ENCODE measurements at regions not wholly inside any gene's neighbourhood (a gene's known extent, or its start where the extent isn't known, plus 50 kb on each side); places are given as distances from the start of the nearest gene placed in this dataset.
A peak's percentile ranks its signal among the peaks of the same experiment; 100 is the strongest.

DNA sequence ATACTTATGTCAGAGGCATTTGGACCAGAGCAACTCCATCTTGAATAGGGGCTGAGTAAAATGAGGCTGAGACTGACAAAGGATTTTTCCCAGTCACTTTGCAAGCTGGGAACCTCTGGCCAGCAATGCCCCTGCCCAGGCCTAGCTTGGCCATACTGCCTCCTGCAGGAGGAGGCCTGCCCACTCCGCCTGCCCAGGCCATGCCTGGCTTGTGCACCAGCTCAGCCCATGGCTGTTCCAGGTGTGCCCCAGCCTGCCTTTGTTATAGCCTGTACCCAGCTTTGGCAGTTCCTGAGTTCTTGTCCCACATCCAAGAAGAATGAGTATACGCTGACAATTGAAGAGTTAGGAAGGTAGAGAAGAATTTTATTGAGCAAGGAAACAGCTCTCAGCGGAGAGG is 176.1 kb downstream of the AASDH start:
- 89% methylated on average over 3 of the region's 3 CpGs; no CpG with 5 or more reads in 1 of the 2 experiments for WGBS, 2 experiments (ENCODE audit: extremely low coverage in 1 of 2, insufficient coverage in 1 of 2, insufficient read length in 1 of 2, insufficient replicate concordance in 2 of 2, low coverage in 1 of 2, low lambda C conversion rate in 2 of 2, missing lambda C conversion rate in 1 of 2)
- POLR2A ChIA-PET (ENCODE audit: partially characterized antibody), result interaction anchor here (1.0 kb wide), 1 partner anchor 11 kb away, joined by 3 read pairs; no protein-coding TSS in a partner anchor
- peaks cover 0 to 4% (median 0%) of the 10 kb centered on the region in 4 experiments; a peak in 1 of 8 replicates for H3K36me3 ChIP-seq (ENCODE audit: control insufficient read depth in 2 of 4, insufficient read depth in 4 of 4, low read length in 3 of 4)
- no peak overlapping the region for H3K4me2 ChIP-seq (ENCODE audit: insufficient read depth in 1 of 2, low read depth in 2 of 2, low read length in 2 of 2)
- no peak overlapping the region for H2BK12ac ChIP-seq (ENCODE audit: low read depth, low read length)
- no peak overlapping the region for H3K9ac ChIP-seq (replicated peaks in 1 of 4; ENCODE audit: extremely low read depth in 1 of 4, low read depth in 3 of 4, low read length in 3 of 4)
- H3K4ac ChIP-seq (replicated peaks; ENCODE audit: insufficient read length, low read depth, low read length), result no peak overlapping the region
- no peak overlapping the region for H2AFZ ChIP-seq (ENCODE audit: low read length)
- no peak overlapping the region for H4K8ac ChIP-seq (ENCODE audit: extremely low read depth, insufficient read depth, low read length)
- no peak overlapping the region for H2BK5ac ChIP-seq (ENCODE audit: low read depth, low read length)
- H3K79me1 ChIP-seq (ENCODE audit: low read depth, low read length), result no peaks in the 10 kb centered on the region
- FAIRE-seq, result no peak
- H3K14ac ChIP-seq (ENCODE audit: insufficient read length), result no peak overlapping the region
- no peaks in the 10 kb centered on the region for H3K9me3 ChIP-seq (ENCODE audit: insufficient read depth in 2 of 2, low read depth in 1 of 2, low read length in 1 of 2)
- no peak overlapping the region for H3K4me3 ChIP-seq (ENCODE audit: extremely low read depth in 1 of 4, insufficient read depth in 2 of 4, low read depth in 3 of 4, low read length in 4 of 4)
- no peak overlapping the region for H4K91ac ChIP-seq (replicated peaks; ENCODE audit: insufficient read length, low read length)
- H2AK5ac ChIP-seq (ENCODE audit: low read depth, low read length), result no peak overlapping the region
- no peaks in the 10 kb centered on the region for H3K79me2 ChIP-seq (ENCODE audit: control insufficient read depth in 1 of 2, insufficient read depth in 2 of 2, low read length in 2 of 2)
- H2BK120ac ChIP-seq (replicated peaks; ENCODE audit: low read depth, low read length), result no peak overlapping the region
- H3K4me1 ChIP-seq (replicated peaks in 1 of 4; ENCODE audit: control insufficient read depth in 3 of 4, insufficient read depth in 4 of 4, low read length in 3 of 4), result peaks cover 0 to 5% (median under 1%) of the 10 kb centered on the region in 4 experiments; a peak in 5 of 7 replicates
- peaks cover 10 to 15% of the 10 kb centered on the region in 2 experiments for H4K20me1 ChIP-seq (replicated peaks in 1 of 2; ENCODE audit: control insufficient read depth in 1 of 2, insufficient read depth in 2 of 2, low read length in 2 of 2)
- H2BK15ac ChIP-seq (ENCODE audit: low read length), result no peak overlapping the region
- H3K27me3 ChIP-seq (replicated peaks in 1 of 4; ENCODE audit: control insufficient read depth in 3 of 4, extremely low read depth in 1 of 4, insufficient read depth in 3 of 4, low read length in 3 of 4), result peaks cover 21 to 57% (median 41%) of the 10 kb centered on the region in 4 experiments
- DNase-seq (ENCODE audit: low read depth in 1 of 2, low spot score in 2 of 2), result no peak
- H3K56ac ChIP-seq (replicated peaks; ENCODE audit: insufficient read length, low read depth, low read length), result no peak overlapping the region
- no peak overlapping the region for H3K27ac ChIP-seq (ENCODE audit: low read depth, low read length)
- H4K5ac ChIP-seq (ENCODE audit: insufficient read length, low read depth, low read length), result no peak overlapping the region
- no peak overlapping the region for H3K23ac ChIP-seq (ENCODE audit: insufficient read length)
- no peak overlapping the region for H3K18ac ChIP-seq (ENCODE audit: extremely low read depth, low read length)
- CTCF ChIA-PET (ENCODE audit: partially characterized antibody), result interaction anchor here (0.9 to 1.2 kb wide), 3 partner anchors 8 to 29 kb away, joined by 3 to 4 read pairs (median 3); no protein-coding TSS in a partner anchor
- H2BK20ac ChIP-seq (ENCODE audit: low read length), result no peak overlapping the region
- H3K23me2 ChIP-seq (ENCODE audit: low read depth, low read length), result no peaks in the 10 kb centered on the region
- TF ChIP-seq TAF7 (optimal IDR thresholded peaks at IDR 0.05; ENCODE audit: borderline replicate concordance, low read depth, low read length), result no peak
- no peak for TF ChIP-seq EGR1 (IDR thresholded peaks at IDR 0.05; ENCODE audit: borderline replicate concordance, low read depth, low read length)
- TF ChIP-seq RAD21 (IDR thresholded peaks at IDR 0.05 in 1 of 2, conservative IDR thresholded peaks at IDR 0.05 in 1 of 2; ENCODE audit: low read depth in 2 of 2, low read length in 2 of 2), result peak; percentile 55 to 64
- TF ChIP-seq BCL11A (IDR thresholded peaks at IDR 0.05; ENCODE audit: low read depth in 2 of 2, low read length in 2 of 2), result no peak
- 0 out of 2 replicates have a peak, but pooled peaks have one; percentile 43 for TF ChIP-seq MAX (IDR thresholded peaks at IDR 0.05)
- no peak for TF ChIP-seq CBX5 (IDR thresholded peaks at IDR 0.05; ENCODE audit: low read depth, low read length)
- 0 out of 2 replicates have a peak, but pooled peaks have one; percentile 45 for TF ChIP-seq YY1 (IDR thresholded peaks at IDR 0.05; ENCODE audit: low read depth, low read length)
- TF ChIP-seq E2F6 (IDR thresholded peaks at IDR 0.05), result no peak
- TF ChIP-seq ATF3 (IDR thresholded peaks at IDR 0.05; ENCODE audit: insufficient read depth, low read depth, low read length), result no peak
- no peak for TF ChIP-seq EZH2 (IDR thresholded peaks at IDR 0.05; ENCODE audit: low read depth, low read length, severe bottlenecking)
- TF ChIP-seq FOSL1 (IDR thresholded peaks at IDR 0.05; ENCODE audit: insufficient read depth, low read depth, low read length), result no peak
- no peak for TF ChIP-seq CHD1 (IDR thresholded peaks at IDR 0.05; ENCODE audit: low read depth, low read length)
